ENCODE measurements at regions not wholly inside any gene's neighbourhood (a gene's known extent, or its start where the extent isn't known, plus 50 kb on each side); places are given as distances from the start of the nearest gene placed in this dataset.

DNA sequence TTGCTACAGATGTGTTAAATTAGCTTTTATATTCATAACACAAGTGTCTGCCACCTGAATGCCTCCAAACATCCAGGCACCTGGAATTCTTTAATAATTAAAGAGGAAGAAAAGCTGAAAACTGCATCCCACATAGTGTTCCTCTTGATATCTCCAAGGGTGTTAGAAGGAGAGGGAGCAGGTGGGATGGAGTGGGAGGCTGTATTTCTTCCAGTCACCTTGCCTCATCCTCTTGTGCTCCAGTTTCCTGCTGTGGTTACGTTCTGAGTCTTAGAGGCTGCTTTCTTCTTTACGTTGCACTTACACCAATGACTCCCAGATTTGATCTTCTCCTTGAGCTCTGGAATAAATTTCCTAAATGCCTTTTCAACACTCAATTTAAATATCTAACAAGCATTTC lies 230.3 kb upstream of the LYPLAL1 start:
- no peak for DNase-seq

- DNase-seq: no peak
These were observed 228.6 kb upstream of the LYPLAL1 start for GRCh38 chr1:218945050-218945449.

GRCh38 chr1:218946147-218946546 lies 227.5 kb upstream of the LYPLAL1 start:
- no peak for DNase-seq

- DNase-seq: no peak
These were observed 225.2 kb upstream of the LYPLAL1 start for GRCh38 chr1:218948446-218948845.

GRCh38 chr1:218953386-218953785 lies 220.3 kb upstream of the LYPLAL1 start:
- DNase-seq: no peak

GRCh38 chr1:218957971-218958370 lies 215.7 kb upstream of the LYPLAL1 start:
- no peak for DNase-seq

- no peak for DNase-seq
These were observed 213.9 kb upstream of the LYPLAL1 start for GRCh38 chr1:218959784-218960183.

GRCh38 chr1:218964471-218965185 lies 209.1 kb upstream of the LYPLAL1 start:
- DNase-seq: no peak

DNA sequence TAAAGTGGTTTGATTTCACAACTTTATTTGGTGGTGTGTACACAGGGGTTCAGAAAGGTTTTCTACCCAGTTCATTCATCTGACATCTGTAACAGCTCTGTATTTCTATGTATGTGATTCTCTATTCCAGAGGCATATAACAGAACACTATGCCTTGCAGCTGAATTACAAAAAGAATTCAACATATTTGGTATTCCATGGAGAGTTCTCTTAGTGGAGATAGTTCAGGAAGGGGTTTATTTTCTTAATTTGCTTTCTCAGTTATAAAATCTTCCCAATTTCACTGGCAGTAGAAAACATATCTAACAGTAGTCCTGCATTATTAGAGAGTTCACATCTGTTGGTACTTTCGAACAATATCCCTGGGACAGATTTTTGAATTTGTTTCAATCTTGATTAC lies 207.9 kb upstream of the LYPLAL1 start:
- DNase-seq: no peak

- DNase-seq: no peak
These were observed 206.4 kb upstream of the LYPLAL1 start for GRCh38 chr1:218967254-218967653.

- no peak for DNase-seq
These were observed 205.8 kb upstream of the LYPLAL1 start for GRCh38 chr1:218967836-218968235.

- no peak for DNase-seq
These were observed 204.7 kb upstream of the LYPLAL1 start for GRCh38 chr1:218969006-218969405.

DNA sequence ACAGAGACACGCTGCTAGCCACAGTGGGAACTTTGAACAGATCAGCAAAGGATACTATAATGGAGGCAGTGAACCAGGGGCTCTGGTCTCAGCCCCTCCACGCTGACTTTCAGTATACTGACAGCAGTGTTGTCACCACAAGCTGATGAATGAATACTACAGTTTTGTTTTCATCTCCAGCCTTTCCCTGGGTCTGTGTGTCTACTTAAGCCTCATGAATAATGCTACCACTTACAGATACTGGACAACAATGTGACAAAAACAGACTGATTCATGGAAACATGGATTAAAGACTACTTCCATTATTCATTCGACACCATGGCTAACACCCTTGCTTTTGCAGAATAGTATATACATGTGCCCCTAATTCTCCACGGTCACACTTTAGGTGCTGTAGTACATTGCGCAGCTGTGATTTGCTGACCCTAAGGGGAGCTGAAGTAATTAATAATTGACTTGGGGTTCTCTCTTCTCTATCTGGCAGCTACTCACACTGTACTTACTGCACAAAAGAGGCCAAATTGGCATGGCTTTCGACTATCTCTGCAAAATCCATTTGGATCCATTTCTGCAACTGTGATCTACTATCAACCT lies 203.2 kb upstream of the LYPLAL1 start:
- DNase-seq: no peak

- DNase-seq: no peak
These were observed 202.5 kb upstream of the LYPLAL1 start for GRCh38 chr1:218971156-218971555.

GRCh38 chr1:218980881-218981280 lies 192.8 kb upstream of the LYPLAL1 start:
- DNase-seq: no peak

DNA sequence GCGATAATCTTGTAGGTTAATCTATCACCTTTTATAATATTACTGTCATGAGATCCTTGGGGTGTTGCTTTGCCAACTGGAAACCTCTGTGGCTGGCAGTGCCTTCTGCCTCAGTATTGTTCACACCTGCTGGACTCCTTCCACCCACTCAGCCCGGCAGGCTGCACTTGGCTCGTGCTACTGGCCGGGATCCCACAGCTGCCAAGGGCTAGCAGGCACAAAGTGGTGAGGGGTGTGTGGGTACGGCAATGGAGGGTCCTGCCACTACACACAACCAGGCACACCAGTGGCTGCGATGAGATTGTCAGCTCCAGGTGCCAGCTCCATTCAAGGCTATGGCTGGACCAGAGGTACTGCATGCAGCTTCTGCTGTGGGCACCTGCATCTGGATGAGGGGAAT lies 191.2 kb upstream of the LYPLAL1 start:
- no peak for DNase-seq

GRCh38 chr1:218983433-218983832 lies 190.2 kb upstream of the LYPLAL1 start:
- DNase-seq: no peak

- DNase-seq: no peak
These were observed 189.8 kb upstream of the LYPLAL1 start for GRCh38 chr1:218983848-218984247.

DNA sequence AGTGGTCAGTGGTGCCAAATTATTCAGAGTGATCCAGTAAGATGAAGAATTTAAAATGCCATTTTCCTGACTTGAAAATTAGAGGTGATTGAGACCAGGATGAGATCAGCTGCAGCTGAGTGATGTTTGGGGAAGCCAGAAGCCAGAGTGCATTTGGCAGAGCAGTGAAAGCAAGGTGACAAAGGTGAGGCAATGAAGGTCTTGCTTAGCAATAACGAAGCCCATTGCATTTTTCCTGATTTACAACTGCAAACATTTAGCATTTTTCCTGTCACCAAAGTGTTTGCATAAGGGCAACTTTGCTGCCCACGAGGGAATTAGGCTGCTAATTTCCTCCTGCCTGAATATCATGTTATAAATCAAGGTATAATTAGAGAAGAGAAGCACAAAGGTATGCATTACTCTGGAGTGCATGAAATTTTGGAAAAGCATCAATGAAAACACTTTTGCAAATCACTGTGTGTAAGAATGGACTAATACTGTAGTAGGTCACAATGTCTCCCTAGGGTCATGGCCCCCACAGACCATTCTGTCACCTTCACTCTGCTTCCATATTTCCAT lies 188.2 kb upstream of the LYPLAL1 start:
- no peak for DNase-seq

DNA sequence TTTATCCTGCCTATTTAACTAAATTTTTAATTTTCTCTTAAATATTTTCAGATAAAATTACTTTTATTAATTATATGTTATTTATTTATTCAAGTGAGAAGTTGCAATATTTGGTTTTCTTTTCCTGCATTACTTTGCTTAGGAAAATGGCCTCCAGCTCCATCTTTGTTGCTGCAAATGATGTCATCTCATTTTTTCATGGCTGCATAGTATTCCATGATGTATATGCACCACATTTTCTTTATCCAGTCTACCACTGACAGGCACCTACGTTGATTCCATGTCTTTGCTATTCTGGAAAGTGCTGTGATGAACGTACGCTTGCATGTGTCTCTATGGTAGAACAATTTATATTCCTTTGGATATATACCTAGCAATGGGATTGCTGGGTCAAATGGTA lies 186.9 kb upstream of the LYPLAL1 start:
- no peak for DNase-seq

DNA sequence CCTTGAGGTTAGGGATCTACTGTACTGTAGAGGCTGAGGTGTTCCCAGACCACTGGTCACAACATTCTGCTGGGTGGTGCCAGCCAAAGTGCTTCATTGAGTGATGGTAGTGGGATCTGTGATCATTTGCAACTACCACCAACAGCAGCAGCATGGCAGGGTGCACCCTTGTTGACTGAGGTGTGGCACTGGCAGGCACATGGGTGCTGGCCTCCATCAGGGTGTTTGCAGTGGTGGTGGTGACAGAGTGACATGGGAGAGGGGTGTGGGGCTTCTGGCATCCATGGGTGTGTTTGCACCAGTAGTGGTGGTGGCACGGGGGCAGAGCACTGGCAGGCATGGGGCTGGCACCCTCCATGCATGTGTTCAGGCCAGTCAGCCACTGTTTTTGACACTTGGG lies 183.7 kb upstream of the LYPLAL1 start:
- DNase-seq: no peak

DNA sequence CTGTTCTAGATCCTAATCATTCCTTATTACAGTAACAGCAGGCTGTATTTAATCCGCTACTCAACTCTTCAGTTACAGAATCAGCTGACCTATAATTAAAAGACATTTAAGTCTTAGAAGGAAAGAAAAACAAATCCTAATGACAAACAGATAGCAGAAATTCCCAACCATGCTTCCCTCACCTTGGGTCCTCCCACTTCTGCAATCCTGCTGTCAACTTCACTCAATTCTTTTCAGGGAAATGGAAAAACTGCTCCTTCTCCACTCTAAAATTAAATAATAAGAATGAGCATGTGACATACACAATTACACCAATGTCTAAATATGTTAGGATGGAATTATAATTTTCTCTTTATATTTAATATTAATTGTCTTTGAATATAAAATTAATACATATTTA lies 182.6 kb upstream of the LYPLAL1 start:
- DNase-seq: no peak

GRCh38 chr1:218994615-218995014 lies 179.1 kb upstream of the LYPLAL1 start:
- no peak for DNase-seq

GRCh38 chr1:218995091-218995665 lies 178.5 kb upstream of the LYPLAL1 start:
- no peak for DNase-seq

All from effector CD4-positive, alpha-beta T cell (primary cell).